ENCODE measurements at regions not wholly inside any gene's neighbourhood (a gene's known extent, or its start where the extent isn't known, plus 50 kb on each side); places are given as distances from the start of the nearest gene placed in this dataset.

- TF ChIP-seq CTCF (conservative IDR thresholded peaks at IDR 0.05 in 1 of 2, IDR thresholded peaks at IDR 0.05 in 1 of 2; ENCODE audit: extremely low read depth in 1 of 2, insufficient read depth in 1 of 2, low read depth in 1 of 2, low read length in 2 of 2) = no peak
- no peak for TF ChIP-seq EZH2 (IDR thresholded peaks at IDR 0.05; ENCODE audit: borderline replicate concordance, low read length)
These were observed 101.2 kb upstream of the SMAD3 start for GRCh38 chr15:66964111-66964738.

Measured in mammary epithelial cell (primary cell).